Gastrocnemius medialis (tissue), 4 donors: ENCODE measurements at regions not wholly inside any gene's neighbourhood (a gene's known extent, or its start where the extent isn't known, plus 50 kb on each side); places are given as distances from the start of the nearest gene placed in this dataset.

Experiments
- CTCF ChIP-seq, 5 experiments: fragments of 450-650 bp in 3 of 5; fragments of 200-600 bp in 2 of 5; sonication (generic) in 2 of 5; IDR thresholded peaks in 4 of 5; conservative IDR thresholded peaks in 1 of 5; 1 replicate in 4 of 5; 2 replicates in 1 of 5; pipeline ENCODE4 v1.5.1; 2016 to 2019; ENCODE audit warnings: antibody characterized with exemption in 5 of 5, mild to moderate bottlenecking in 3 of 5, moderate library complexity in 3 of 5
- POLR2A ChIP-seq, 2 donors: fragments of 450-650 bp; IDR thresholded peaks; one replicate each; pipeline ENCODE4 v1.6.1; 2017; ENCODE audit warnings: antibody characterized with exemption in 2 of 2, mild to moderate bottlenecking in 2 of 2, moderate library complexity in 2 of 2

DNA sequence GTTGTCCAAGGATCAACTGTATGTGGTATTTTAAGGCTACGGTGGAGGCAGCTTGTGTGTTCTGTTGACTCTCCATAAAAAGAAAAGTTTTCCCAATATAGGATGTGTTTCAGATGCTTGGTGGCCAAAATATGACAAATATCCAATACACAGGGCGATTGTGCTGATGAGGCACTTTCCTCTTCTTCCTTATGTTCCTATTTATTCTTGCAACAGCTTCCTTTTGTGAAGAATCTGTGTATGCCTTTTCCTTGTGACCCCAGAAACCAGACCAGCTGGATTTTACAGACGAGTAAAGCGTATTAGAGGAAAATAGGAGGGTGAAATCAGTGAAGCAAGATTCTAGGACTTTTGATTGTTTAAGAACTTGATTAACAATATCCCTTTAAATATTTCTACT lies 452.0 kb downstream of the DMAC1 start:
- TF ChIP-seq CTCF (IDR thresholded peaks at IDR 0.05 in 4 of 5, conservative IDR thresholded peaks at IDR 0.05 in 1 of 5), result no peak
- TF ChIP-seq POLR2A (IDR thresholded peaks at IDR 0.05), result no peak
